Trophoblast cell (in vitro differentiated cells and primary cell): ENCODE measurements at regions not wholly inside any gene's neighbourhood (a gene's known extent, or its start where the extent isn't known, plus 50 kb on each side); places are given as distances from the start of the nearest gene placed in this dataset.

Experiments
- DNase-seq, 2 donors: peaks; one replicate each; pipeline ENCODE4 v3.0.0-alpha.2; 2016
- H2AFZ ChIP-seq: 2 replicates; pipeline ENCODE4 v1.6.1; 2013; ENCODE audit warnings: low read length, moderate library complexity, mild to moderate bottlenecking; ENCODE audit not compliant: insufficient read depth, poor library complexity
- H2AK5ac ChIP-seq: 2 replicates; pipeline ENCODE4 v1.6.1; 2013; ENCODE audit warnings: mild to moderate bottlenecking, low read length
- H2BK120ac ChIP-seq: 2 replicates; pipeline ENCODE4 v1.6.1; 2013; ENCODE audit warnings: low read length, mild to moderate bottlenecking, moderate library complexity; ENCODE audit not compliant: insufficient read depth, poor library complexity
- H2BK12ac ChIP-seq: 2 replicates; pipeline ENCODE4 v1.6.1; 2013; ENCODE audit warnings: mild to moderate bottlenecking, low read length, moderate library complexity
- H2BK5ac ChIP-seq: 2 replicates; pipeline ENCODE4 v1.6.1; 2013; ENCODE audit warnings: low read length, low read depth, moderate library complexity, mild to moderate bottlenecking; ENCODE audit not compliant: poor library complexity
- H3K14ac ChIP-seq: 2 replicates; pipeline ENCODE4 v1.6.1; 2013; ENCODE audit warnings: mild to moderate bottlenecking, low read length
- H3K18ac ChIP-seq: 2 replicates; pipeline ENCODE4 v1.6.1; 2013; ENCODE audit warnings: mild to moderate bottlenecking, low read length
- H3K23ac ChIP-seq: 2 replicates; pipeline ENCODE4 v1.6.1; 2013; ENCODE audit warnings: low read length
- H3K27ac ChIP-seq: 2 replicates; pipeline ENCODE4 v1.5.1; 2013; ENCODE audit warnings: low read depth, mild to moderate bottlenecking, inconsistent platforms, low read length, moderate library complexity
- H3K27me3 ChIP-seq: 2 replicates; pipeline ENCODE4 v1.6.1; 2013; ENCODE audit warnings: inconsistent platforms, mild to moderate bottlenecking, low read length, moderate library complexity; ENCODE audit not compliant: insufficient read depth
- H3K36me3 ChIP-seq, 2 experiments: 1 replicate in 1 of 2; 2 replicates in 1 of 2; pipeline ENCODE4 v1.6.1; 2013; ENCODE audit warnings: low read length in 2 of 2, mild to moderate bottlenecking in 2 of 2, moderate library complexity in 1 of 2; ENCODE audit not compliant: insufficient read depth in 2 of 2, control insufficient read depth in 1 of 2
- H3K4ac ChIP-seq: 2 replicates; pipeline ENCODE4 v1.6.1; 2013; ENCODE audit warnings: low read depth, mild to moderate bottlenecking, low read length, moderate library complexity
- H3K4me1 ChIP-seq, 2 experiments: 1 replicate in 1 of 2; 2 replicates in 1 of 2; pipeline ENCODE4 v1.6.1; 2013; ENCODE audit warnings: low read length in 2 of 2, mild to moderate bottlenecking in 2 of 2, moderate library complexity in 1 of 2; ENCODE audit not compliant: insufficient read depth in 2 of 2, control insufficient read depth in 1 of 2
- H3K4me2 ChIP-seq: 2 replicates; pipeline ENCODE4 v1.6.1; 2013; ENCODE audit warnings: inconsistent platforms, mild to moderate bottlenecking, low read length, moderate library complexity
- H3K4me3 ChIP-seq: 2 replicates; pipeline ENCODE4 v1.5.1; 2013; ENCODE audit warnings: mild to moderate bottlenecking, low read depth, low read length, inconsistent platforms
- H3K79me1 ChIP-seq: one replicate; pipeline ENCODE4 v1.6.1; 2013; ENCODE audit warnings: low read length
- H3K79me2 ChIP-seq: 2 replicates; pipeline ENCODE4 v1.6.1; 2013; ENCODE audit warnings: low read length, mild to moderate bottlenecking; ENCODE audit not compliant: control insufficient read depth, insufficient read depth, poor library complexity
- H3K9ac ChIP-seq: 2 replicates; pipeline ENCODE4 v1.6.1; 2013; ENCODE audit warnings: mild to moderate bottlenecking, low read length
- H3K9me3 ChIP-seq: 2 replicates; pipeline ENCODE4 v1.6.1; 2013; ENCODE audit warnings: low read depth, mild to moderate bottlenecking, control low read depth, inconsistent platforms, low read length; ENCODE audit not compliant: insufficient read depth
- H4K12ac ChIP-seq: 2 replicates; pipeline ENCODE4 v1.6.1; 2013; ENCODE audit warnings: low read depth, mild to moderate bottlenecking, low read length, moderate library complexity
- H4K8ac ChIP-seq: 2 replicates; pipeline ENCODE4 v1.6.1; 2013; ENCODE audit warnings: low read depth, mild to moderate bottlenecking, low read length, moderate library complexity
- H4K91ac ChIP-seq: one replicate; pipeline ENCODE4 v1.6.1; 2013; ENCODE audit warnings: low read depth, mild to moderate bottlenecking, low read length, moderate library complexity
- WGBS: extraction: QIAGEN DNeasy Blood & Tissue Kit; methylation state at CpG from one replicate; pipeline ENCODE4 v1.1.7; 2013; ENCODE audit warnings: missing lambda C conversion rate; ENCODE audit not compliant: insufficient read length, insufficient coverage; ENCODE audit errors: extremely low coverage; 5-methylcytosine and 5-hydroxymethylcytosine counted together

DNA sequence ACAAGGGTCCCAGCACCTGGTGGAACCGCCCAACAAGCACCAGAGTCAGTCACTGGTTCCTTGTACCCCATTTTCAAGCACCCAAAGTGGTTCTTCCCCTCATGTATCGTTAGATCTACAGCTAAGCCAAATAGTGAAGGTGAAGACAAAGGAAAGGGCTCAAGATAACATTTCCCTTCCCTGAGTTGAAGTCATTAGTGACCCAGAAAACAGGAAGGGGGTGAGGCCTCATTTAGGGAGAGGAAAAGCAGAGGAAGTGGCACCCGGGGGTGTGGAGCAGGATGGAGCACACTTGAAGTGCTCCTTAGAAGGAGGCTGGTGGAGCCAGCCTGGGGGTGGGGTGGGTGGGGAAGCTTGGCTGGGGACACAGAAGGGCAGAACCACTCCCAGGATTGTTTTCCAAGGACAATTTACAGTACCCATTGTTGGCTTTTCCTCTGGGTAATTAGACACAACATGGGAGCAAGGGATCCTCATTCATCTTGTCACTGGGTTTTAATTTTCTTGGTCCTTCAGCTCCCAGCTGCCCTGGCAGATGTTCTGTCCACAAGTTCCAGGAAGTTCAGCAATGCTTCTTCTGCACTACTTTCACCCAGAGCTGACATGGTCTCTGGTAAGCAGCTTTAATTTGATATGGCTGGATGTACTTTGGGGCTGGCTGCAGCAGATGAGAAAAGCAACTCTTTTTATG is 73.3 kb upstream of the CD93 start:
- no peak for DNase-seq
- no peak overlapping the region for H3K27ac ChIP-seq
- no peak overlapping the region for H4K8ac ChIP-seq
- H3K9ac ChIP-seq: no peak overlapping the region
- H3K9me3 ChIP-seq: no peaks in the 10 kb centered on the region
- no CpG with 5 or more reads among the region's 3 CpGs for WGBS
- H3K4me1 ChIP-seq: peaks cover 1 to 2% of the 10 kb centered on the region in 2 experiments
- no peak overlapping the region for H3K23ac ChIP-seq
- H3K79me2 ChIP-seq: no peaks in the 10 kb centered on the region
- no peak overlapping the region for H2AK5ac ChIP-seq
- H2BK12ac ChIP-seq: no peak overlapping the region
- H4K12ac ChIP-seq: no peak overlapping the region
- H3K79me1 ChIP-seq: no peaks in the 10 kb centered on the region
- no peak overlapping the region for H4K91ac ChIP-seq
- no peak overlapping the region for H2AFZ ChIP-seq
- H3K36me3 ChIP-seq: no peaks in the 10 kb centered on the region
- H3K4me2 ChIP-seq: no peak overlapping the region
- no peak overlapping the region for H3K18ac ChIP-seq
- no peak overlapping the region for H3K4me3 ChIP-seq
- no peak overlapping the region for H2BK120ac ChIP-seq
- H3K4ac ChIP-seq: no peak overlapping the region
- H3K27me3 ChIP-seq: no peaks in the 10 kb centered on the region
- H3K14ac ChIP-seq: no peak overlapping the region
- H2BK5ac ChIP-seq: no peak overlapping the region

DNA sequence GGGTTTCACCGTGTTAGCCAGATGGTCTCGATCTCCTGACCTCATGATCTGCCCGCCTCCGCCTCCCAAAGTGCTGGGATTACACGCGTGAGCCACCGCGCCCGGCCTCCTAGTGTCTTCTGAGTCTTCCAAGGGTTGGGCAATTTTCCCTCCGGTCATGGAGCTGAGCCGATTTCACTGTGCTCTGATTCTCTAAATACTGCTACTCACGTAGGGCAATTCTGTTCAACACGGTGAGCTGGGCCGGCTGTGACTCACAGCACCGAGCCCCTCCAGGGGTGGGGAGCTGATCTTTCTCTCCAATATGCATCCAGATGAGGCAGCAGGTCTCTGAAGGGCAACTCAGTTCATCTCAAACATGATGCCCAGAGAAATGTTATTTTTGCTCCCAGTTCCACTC is 71.6 kb upstream of the CD93 start:
- no peak overlapping the region for H3K4me3 ChIP-seq
- no peaks in the 10 kb centered on the region for H3K79me2 ChIP-seq
- peaks cover 4% of the 10 kb centered on the region in 2 experiments for H3K4me1 ChIP-seq
- H4K91ac ChIP-seq: no peak overlapping the region
- no peaks in the 10 kb centered on the region for H3K9me3 ChIP-seq
- H3K4ac ChIP-seq: no peak overlapping the region
- no peak overlapping the region for H4K8ac ChIP-seq
- no peak overlapping the region for H4K12ac ChIP-seq
- no CpG with 5 or more reads among the region's 15 CpGs for WGBS
- no peak overlapping the region for H3K9ac ChIP-seq
- H3K79me1 ChIP-seq: no peaks in the 10 kb centered on the region
- no peak overlapping the region for H2AFZ ChIP-seq
- no peak overlapping the region for H3K4me2 ChIP-seq
- no peak overlapping the region for H2BK12ac ChIP-seq
- DNase-seq: peak; percentile 67 to 74
- no peak overlapping the region for H3K27ac ChIP-seq
- no peak overlapping the region for H3K23ac ChIP-seq
- H3K36me3 ChIP-seq: no peaks in the 10 kb centered on the region
- no peak overlapping the region for H3K18ac ChIP-seq
- H2BK5ac ChIP-seq: no peak overlapping the region
- H2BK120ac ChIP-seq: no peak overlapping the region
- no peak overlapping the region for H2AK5ac ChIP-seq
- H3K14ac ChIP-seq: no peak overlapping the region
- no peaks in the 10 kb centered on the region for H3K27me3 ChIP-seq

DNA sequence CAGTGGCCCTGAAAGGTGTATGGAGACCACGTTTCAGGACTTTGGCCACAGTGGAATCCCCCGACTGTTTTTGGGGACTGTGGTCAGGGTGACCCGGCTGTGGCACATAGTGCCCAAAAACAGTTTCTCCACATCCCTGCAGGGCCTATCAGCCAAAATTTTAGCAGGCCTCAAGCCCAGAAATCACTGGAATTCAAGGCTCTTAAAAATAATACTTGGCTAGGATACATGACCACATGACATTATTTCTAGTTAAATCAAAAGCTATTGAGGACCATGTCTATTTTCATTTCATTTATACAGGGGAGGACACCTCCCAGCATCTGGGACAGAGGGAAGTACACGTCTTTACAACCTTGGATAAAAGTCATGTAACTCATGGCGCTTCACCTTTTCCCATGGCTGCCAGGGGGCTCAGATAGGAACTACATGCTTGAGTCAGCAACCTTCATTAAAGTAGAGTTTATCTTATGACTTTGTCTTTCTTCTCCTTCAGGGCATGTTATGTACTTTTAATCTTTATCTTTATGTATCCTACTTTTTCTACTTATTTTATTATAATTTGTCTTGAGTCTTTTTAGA is 70.8 kb upstream of the CD93 start:
- H3K23ac ChIP-seq: no peak overlapping the region
- H2AFZ ChIP-seq: no peak overlapping the region
- H3K27ac ChIP-seq: no peak overlapping the region
- H2BK12ac ChIP-seq: peak overlapping the region; percentile 59
- DNase-seq: no peak
- no peak overlapping the region for H4K91ac ChIP-seq
- H2BK120ac ChIP-seq: no peak overlapping the region
- peaks cover 4% of the 10 kb centered on the region in 2 experiments for H3K4me1 ChIP-seq
- H3K27me3 ChIP-seq: no peaks in the 10 kb centered on the region
- no CpG with 5 or more reads among the region's 5 CpGs for WGBS
- no peaks in the 10 kb centered on the region for H3K9me3 ChIP-seq
- H4K8ac ChIP-seq: no peak overlapping the region
- no peak overlapping the region for H3K4me2 ChIP-seq
- no peak overlapping the region for H3K18ac ChIP-seq
- H3K14ac ChIP-seq: no peak overlapping the region
- no peaks in the 10 kb centered on the region for H3K36me3 ChIP-seq
- no peak overlapping the region for H3K4ac ChIP-seq
- H3K79me2 ChIP-seq: no peaks in the 10 kb centered on the region
- no peak overlapping the region for H3K9ac ChIP-seq
- H3K79me1 ChIP-seq: no peaks in the 10 kb centered on the region
- no peak overlapping the region for H2AK5ac ChIP-seq
- H3K4me3 ChIP-seq: no peak overlapping the region
- H4K12ac ChIP-seq: no peak overlapping the region
- H2BK5ac ChIP-seq: no peak overlapping the region

DNA sequence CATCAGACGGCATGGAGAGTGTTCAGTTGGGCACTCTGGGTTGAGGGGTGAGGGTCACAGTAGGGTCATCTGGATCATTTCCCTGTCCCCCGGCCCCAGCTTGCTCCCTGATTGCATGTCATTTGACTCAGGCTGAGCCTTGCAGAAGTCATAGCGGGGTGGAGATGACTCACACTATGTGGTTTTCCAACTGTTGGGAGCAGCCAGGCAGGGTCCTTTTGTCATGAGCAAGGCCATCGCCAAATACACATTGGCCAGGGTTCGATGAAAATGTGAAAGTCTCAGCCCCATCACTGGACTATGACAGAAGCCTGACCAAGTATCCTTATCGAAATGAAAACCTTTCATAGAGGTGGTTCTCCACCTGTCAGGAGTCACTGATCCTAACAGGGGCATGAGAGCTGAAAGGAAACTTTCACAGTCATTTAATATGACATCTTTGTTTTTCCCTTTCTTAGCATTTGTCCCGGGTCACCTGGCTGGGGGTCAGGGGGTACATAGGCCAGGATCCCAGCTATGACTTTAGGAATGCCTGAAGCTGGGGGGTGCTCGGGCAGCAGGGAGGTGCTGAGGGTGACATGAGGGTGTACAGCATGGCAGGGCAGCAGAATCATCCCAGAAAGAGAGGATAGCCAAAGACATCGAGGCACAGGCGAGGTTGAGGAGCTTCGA is 70.2 kb upstream of the CD93 start:
- Histone ChIP-seq H3K79me1 (peaks cover 4% of the 10 kb centered on the region), H3K4me1 (peaks cover 4% of the 10 kb centered on the region in 2 experiments), H2AFZ (no peak overlapping the region), H4K91ac (no peak overlapping the region), H3K36me3 (no peaks in the 10 kb centered on the region), H3K23ac (no peak overlapping the region), H3K18ac (no peak overlapping the region), H2BK120ac (no peak overlapping the region), H2BK5ac (no peak overlapping the region), H3K9me3 (no peaks in the 10 kb centered on the region), H3K79me2 (no peaks in the 10 kb centered on the region), H3K27ac (no peak overlapping the region), H3K9ac (no peak overlapping the region), H3K4ac (no peak overlapping the region), H3K4me2 (no peak overlapping the region), H2AK5ac (no peak overlapping the region), H4K8ac (no peak overlapping the region), H2BK12ac (peak overlapping the region; percentile 59), H3K4me3 (no peak overlapping the region), H3K27me3 (no peaks in the 10 kb centered on the region), H3K14ac (no peak overlapping the region), H4K12ac (no peak overlapping the region)
- WGBS: no CpG with 5 or more reads among the region's 11 CpGs
- peak; percentile 48 to 54 for DNase-seq
